SK-N-MC (cell line): ENCODE measurements at regions not wholly inside any gene's neighbourhood (a gene's known extent, or its start where the extent isn't known, plus 50 kb on each side); places are given as distances from the start of the nearest gene placed in this dataset.

Experiments
- DNase-seq: peaks from one replicate; pipeline ENCODE4 v3.0.0-alpha.2; 2011; ENCODE audit warnings: low read depth, low spot score
- H3K27ac ChIP-seq: fragments of 200-600 bp; sonication (generic); 2 replicates; pipeline ENCODE4 v1.5.1; 2016; ENCODE audit warnings: mixed run types
- H3K36me3 ChIP-seq: fragments of 200-600 bp; sonication (generic); 2 replicates; pipeline ENCODE4 v1.6.1; 2017; ENCODE audit warnings: antibody characterized with exemption, low read length, mixed read lengths; ENCODE audit not compliant: insufficient read depth
- H3K4me3 ChIP-seq: fragments of 200-600 bp; sonication (generic); 2 replicates; pipeline ENCODE4 v1.5.1; 2016
- H3K9ac ChIP-seq: fragments of 200-600 bp; sonication (generic); 2 replicates; pipeline ENCODE4 v1.8.0; 2017; ENCODE audit warnings: mixed run types, mixed read lengths; ENCODE audit not compliant: insufficient read length
- H3K9me3 ChIP-seq: fragments of 200-600 bp; sonication (generic); 2 replicates; pipeline ENCODE4 v1.6.1; 2017; ENCODE audit warnings: low read depth, mild to moderate bottlenecking, antibody characterized with exemption, low read length, moderate library complexity, mixed read lengths
- EZH2 ChIP-seq: fragments of 200-600 bp; sonication (generic); IDR thresholded peaks from one replicate; pipeline ENCODE4 v1.6.1; 2017; ENCODE audit warnings: antibody characterized with exemption
- FOXP2 ChIP-seq: optimal IDR thresholded peaks from 2 replicates; pipeline ENCODE3; 2011; ENCODE audit warnings: mild to moderate bottlenecking, moderate library complexity; ENCODE audit not compliant: insufficient read depth; ENCODE audit errors: extremely low read length, control extremely low read depth
- POLR2AphosphoS5 ChIP-seq: IDR thresholded peaks from 2 replicates; pipeline ENCODE4 v1.6.1; 2012; ENCODE audit warnings: mild to moderate bottlenecking, low read depth, low read length, borderline replicate concordance

- H3K9me3 ChIP-seq: no peaks in the 10 kb centered on the region
- H3K27ac ChIP-seq: no peak overlapping the region
- no peaks in the 10 kb centered on the region for H3K36me3 ChIP-seq
- no peak overlapping the region for H3K4me3 ChIP-seq
- TF ChIP-seq FOXP2: no peak
- TF ChIP-seq POLR2AphosphoS5: no peak
- TF ChIP-seq EZH2: no peak
- H3K9ac ChIP-seq: no peak overlapping the region
- DNase-seq: no peak
These were observed 354.2 kb downstream of the FBXO15 start for GRCh38 chr18:73793386-73793785.

GRCh38 chr18:73791081-73791480, 356.6 kb downstream of the FBXO15 start:
- DNase-seq: no peak
- no peak for TF ChIP-seq EZH2
- no peak for TF ChIP-seq FOXP2
- TF ChIP-seq POLR2AphosphoS5: no peak
- no peak overlapping the region for H3K27ac ChIP-seq

GRCh38 chr18:73790587-73790986, 357.0 kb downstream of the FBXO15 start:
- no peak for DNase-seq
- Histone ChIP-seq H3K9me3 (no peaks in the 10 kb centered on the region), H3K27ac (no peak overlapping the region), H3K4me3 (no peak overlapping the region), H3K36me3 (no peaks in the 10 kb centered on the region), H3K9ac (no peak overlapping the region)
- TF ChIP-seq FOXP2 (no peak), EZH2 (no peak), POLR2AphosphoS5 (no peak)

More at GRCh38 chr18:73791081-73791480, 356.6 kb downstream of the FBXO15 start:
- no peak overlapping the region for H3K4me3 ChIP-seq
- no peaks in the 10 kb centered on the region for H3K9me3 ChIP-seq
- H3K36me3 ChIP-seq: no peaks in the 10 kb centered on the region
- H3K9ac ChIP-seq: no peak overlapping the region

- TF ChIP-seq FOXP2 (no peak), EZH2 (no peak), POLR2AphosphoS5 (no peak)
- Histone ChIP-seq H3K27ac (no peak overlapping the region), H3K36me3 (no peaks in the 10 kb centered on the region), H3K9ac (no peak overlapping the region), H3K9me3 (no peaks in the 10 kb centered on the region), H3K4me3 (no peak overlapping the region)
- DNase-seq: no peak
These were observed 360.3 kb downstream of the FBXO15 start for GRCh38 chr18:73787316-73787715.

- Histone ChIP-seq H3K36me3 (no peaks in the 10 kb centered on the region), H3K9ac (no peak overlapping the region), H3K9me3 (no peaks in the 10 kb centered on the region), H3K27ac (no peak overlapping the region), H3K4me3 (no peak overlapping the region)
- no peak for DNase-seq
- TF ChIP-seq EZH2 (no peak), FOXP2 (no peak), POLR2AphosphoS5 (no peak)
These were observed 362.3 kb downstream of the FBXO15 start for GRCh38 chr18:73785300-73785699.

- no peak for DNase-seq
These were observed 362.8 kb downstream of the FBXO15 start for GRCh38 chr18:73784853-73785252.

GRCh38 chr18:73782405-73782804, 365.2 kb downstream of the FBXO15 start:
- H3K36me3 ChIP-seq: no peaks in the 10 kb centered on the region
- no peak for TF ChIP-seq POLR2AphosphoS5
- TF ChIP-seq EZH2: no peak
- TF ChIP-seq FOXP2: no peak
- no peak overlapping the region for H3K4me3 ChIP-seq
- DNase-seq: no peak
- no peaks in the 10 kb centered on the region for H3K9me3 ChIP-seq
- H3K9ac ChIP-seq: no peak overlapping the region
- no peak overlapping the region for H3K27ac ChIP-seq

More at GRCh38 chr18:73784853-73785252, 362.8 kb downstream of the FBXO15 start:
- Histone ChIP-seq H3K9ac (no peak overlapping the region), H3K27ac (no peak overlapping the region), H3K4me3 (no peak overlapping the region), H3K9me3 (no peaks in the 10 kb centered on the region), H3K36me3 (no peaks in the 10 kb centered on the region)
- TF ChIP-seq POLR2AphosphoS5: no peak
- TF ChIP-seq FOXP2: no peak
- TF ChIP-seq EZH2: no peak

GRCh38 chr18:73780218-73780617, 367.4 kb downstream of the FBXO15 start:
- TF ChIP-seq FOXP2 (no peak), POLR2AphosphoS5 (no peak), EZH2 (no peak)
- Histone ChIP-seq H3K9ac (no peak overlapping the region), H3K4me3 (no peak overlapping the region), H3K36me3 (no peaks in the 10 kb centered on the region), H3K9me3 (no peaks in the 10 kb centered on the region), H3K27ac (no peak overlapping the region)
- no peak for DNase-seq

- no peak for TF ChIP-seq EZH2
- no peak for TF ChIP-seq POLR2AphosphoS5
- DNase-seq: no peak
- H3K36me3 ChIP-seq: no peaks in the 10 kb centered on the region
- H3K9ac ChIP-seq: no peak overlapping the region
- no peaks in the 10 kb centered on the region for H3K9me3 ChIP-seq
- no peak overlapping the region for H3K27ac ChIP-seq
- H3K4me3 ChIP-seq: no peak overlapping the region
These were observed 369.6 kb downstream of the FBXO15 start for GRCh38 chr18:73778032-73778359.
